GM12892 (cell line): ENCODE measurements at regions not wholly inside any gene's neighbourhood (a gene's known extent, or its start where the extent isn't known, plus 50 kb on each side); places are given as distances from the start of the nearest gene placed in this dataset.
"Not testable (repeated sequence)": the region's sequence is repeated elsewhere in the genome, so short reads cannot be mapped to it uniquely, and the experiment has no call there.

ENCODE experiments used
- DNase-seq: peaks from one replicate; pipeline ENCODE4 v3.0.0; 2011; ENCODE audit not compliant: insufficient read length
- FAIRE-seq: peaks from 2 replicates; lab custom pipeline; 2011; peaks lifted over from hg19 to GRCh38; lab: Jason Lieb, UNC
- POLR2A ChIP-seq: IDR thresholded peaks from 2 replicates; pipeline ENCODE4 v1.6.1; 2011; ENCODE audit warnings: low read depth, low read length, control low read depth
- POLR2AphosphoS5 ChIP-seq: IDR thresholded peaks from 2 replicates; pipeline ENCODE4 v1.6.1; 2011; ENCODE audit warnings: low read depth, low read length, control low read depth
- TAF1 ChIP-seq: IDR thresholded peaks from 2 replicates; pipeline ENCODE4 v1.6.1; 2011; ENCODE audit warnings: low read depth, mild to moderate bottlenecking, control low read depth, low read length, borderline replicate concordance

DNA sequence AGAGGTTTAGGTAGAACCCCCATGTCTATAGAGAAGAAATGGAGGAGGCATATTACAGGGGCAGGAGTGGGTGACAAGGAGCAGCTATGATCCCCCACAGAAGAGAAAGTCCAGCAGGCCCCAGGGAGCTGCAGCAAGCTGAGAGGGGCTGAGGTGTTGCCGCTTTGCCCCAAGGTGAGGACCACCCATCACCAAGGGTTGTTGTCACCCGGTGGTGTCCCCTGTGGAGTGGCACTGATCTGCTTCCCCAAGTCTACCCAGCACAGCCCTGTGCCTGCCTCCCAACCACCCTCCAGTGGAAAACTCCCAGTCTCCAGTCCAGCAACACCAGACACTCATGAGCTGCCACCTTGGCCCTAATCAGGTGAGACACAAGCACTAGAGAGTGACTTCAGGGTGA, 149.3 kb upstream of the NOCT start:
- no peak for DNase-seq
- FAIRE-seq: no peak
- no peak for TF ChIP-seq POLR2A
- TF ChIP-seq POLR2AphosphoS5: no peak

DNA sequence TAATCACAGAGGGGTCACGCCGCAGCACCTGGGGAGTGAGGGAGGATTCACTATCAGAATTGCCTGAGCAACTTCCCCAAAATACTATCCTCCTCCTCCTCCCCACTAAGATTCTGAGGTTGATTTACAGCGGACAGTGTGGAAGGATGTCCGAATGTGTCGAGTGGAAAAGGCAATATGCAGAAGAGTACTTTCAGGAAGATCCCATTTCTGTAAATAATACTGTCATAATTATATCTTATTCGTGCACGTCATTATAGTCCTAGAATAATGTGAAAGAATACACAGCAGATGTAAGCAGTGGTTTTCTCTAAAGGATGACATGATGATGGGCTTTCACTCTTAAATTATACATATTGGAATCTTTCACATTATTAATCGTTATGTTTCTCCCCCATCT, 149.8 kb upstream of the NOCT start:
- DNase-seq (no peak), FAIRE-seq (no peak)
- TF ChIP-seq TAF1 (no peak), POLR2AphosphoS5 (no peak), POLR2A (no peak)

DNA sequence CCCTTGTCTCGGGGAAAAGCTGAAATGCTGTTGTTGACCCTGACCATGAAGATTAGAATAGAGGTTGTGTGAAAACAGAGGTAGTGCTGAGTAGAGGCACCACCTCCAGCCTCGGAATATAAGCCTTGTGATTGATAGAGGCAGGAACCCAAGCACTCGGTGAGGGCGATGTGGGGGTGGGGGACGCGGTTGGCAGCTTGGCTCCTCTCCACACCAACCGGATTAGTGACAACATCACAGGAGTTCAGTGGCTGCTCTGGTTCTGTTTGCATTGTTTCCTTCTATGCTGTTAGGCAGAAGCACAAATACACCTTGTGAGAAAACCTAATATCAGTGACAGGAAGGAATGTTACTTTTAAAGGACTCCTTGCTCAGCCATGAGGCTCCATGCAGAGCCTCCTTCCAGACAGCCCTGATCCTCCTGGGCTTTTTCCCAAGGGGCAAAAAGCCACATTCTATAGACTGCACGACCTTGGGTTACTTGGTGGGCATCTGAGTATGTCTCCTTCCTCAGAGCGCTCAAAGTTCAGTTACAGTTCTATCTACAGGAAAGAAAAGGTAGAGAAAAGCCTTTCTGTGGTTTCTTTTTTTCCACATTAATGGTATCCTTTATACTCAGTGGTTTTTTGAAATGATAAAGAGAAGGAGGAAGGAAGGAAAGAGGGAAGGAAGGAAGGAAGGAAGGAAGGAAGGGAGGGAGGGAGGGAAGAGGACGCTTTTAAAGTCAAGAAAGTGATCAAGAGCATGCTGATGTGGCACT, 150.4 kb upstream of the NOCT start:
- no peak for TF ChIP-seq TAF1
- no peak for TF ChIP-seq POLR2AphosphoS5
- TF ChIP-seq POLR2A: no peak
- FAIRE-seq (no peak), DNase-seq (no peak)

DNA sequence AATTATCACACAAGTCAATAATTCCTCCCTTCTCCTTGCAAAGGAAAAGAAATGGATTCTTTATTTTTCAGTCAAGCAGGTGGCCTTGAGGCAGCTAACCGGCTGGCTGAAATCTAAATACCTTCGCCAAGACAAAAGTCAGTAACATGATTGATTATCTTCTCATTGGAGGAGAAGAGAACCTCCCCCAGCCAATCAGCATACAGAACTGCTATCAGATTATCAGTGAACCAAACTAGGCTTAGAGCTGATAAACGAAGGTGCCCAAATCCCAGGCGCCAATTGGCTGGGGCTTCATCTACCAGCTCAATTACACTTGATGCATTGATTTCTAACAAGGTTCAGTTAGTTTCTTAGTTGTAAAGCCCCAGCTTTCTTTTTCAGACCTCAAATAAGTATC, 152.4 kb upstream of the NOCT start:
- DNase-seq: no peak
- TF ChIP-seq TAF1: no peak
- no peak for TF ChIP-seq POLR2A
- no peak for TF ChIP-seq POLR2AphosphoS5
- FAIRE-seq: no peak

DNA sequence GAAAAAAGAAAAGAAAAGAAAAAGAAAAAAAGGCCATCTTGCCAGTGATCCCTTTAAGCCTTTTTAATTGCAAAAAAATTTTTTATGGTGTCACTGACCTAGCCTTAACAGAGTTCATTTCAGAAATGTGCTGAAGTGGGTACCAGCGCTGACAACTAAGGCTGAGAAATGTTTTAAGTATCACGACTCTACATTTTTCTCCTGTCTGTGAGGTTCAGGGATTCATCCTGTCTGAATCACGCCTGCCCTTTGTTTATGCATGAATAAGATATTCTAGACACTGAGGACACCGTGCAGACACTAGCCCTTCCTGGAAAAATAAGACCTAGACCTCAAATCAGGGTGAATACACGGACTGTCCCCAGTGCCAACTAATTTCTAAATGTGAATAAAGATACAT, 154.4 kb upstream of the NOCT start:
- FAIRE-seq (no peak), DNase-seq (no peak)
- no peak for TF ChIP-seq TAF1
- no peak for TF ChIP-seq POLR2A
- TF ChIP-seq POLR2AphosphoS5: no peak

DNA sequence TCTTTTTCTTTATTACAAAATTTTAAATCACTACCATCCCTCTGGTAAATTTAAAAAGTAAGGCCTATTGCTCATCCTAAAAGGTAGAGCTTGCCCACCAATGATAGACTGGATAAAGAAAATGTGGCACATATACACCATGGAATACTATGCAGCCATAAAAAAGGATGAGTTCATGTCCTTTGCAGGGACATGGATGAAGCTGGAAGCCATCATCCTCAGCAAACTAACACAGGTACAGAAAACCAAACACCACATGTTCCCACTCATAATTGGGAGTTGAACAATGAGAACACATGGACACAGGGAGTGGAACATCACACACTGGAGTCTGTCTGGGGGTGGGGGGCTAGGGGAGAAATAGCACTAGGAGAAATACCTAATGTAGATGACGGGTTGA, 155.2 kb upstream of the NOCT start:
- not testable (repeated sequence) for FAIRE-seq, DNase-seq

DNA sequence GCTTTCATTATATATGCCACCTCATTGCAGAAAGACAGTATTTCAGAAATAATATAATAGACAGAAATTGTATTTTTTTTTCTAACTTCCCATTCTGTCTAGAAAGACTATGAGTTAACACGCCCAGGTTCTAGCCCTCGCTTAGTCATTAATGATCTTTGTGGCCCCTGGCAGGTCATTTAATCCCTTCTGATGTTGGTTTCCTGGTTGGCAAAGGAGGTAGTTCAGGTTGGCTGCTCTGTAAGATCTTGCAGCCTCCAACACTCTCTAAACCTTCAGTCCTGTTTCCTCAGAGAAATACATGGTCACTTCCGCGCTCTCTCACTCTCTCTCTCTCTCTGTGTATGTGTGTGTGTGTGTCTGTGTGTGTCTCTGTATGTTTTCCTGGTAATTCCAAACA, 156.3 kb upstream of the NOCT start:
- TF ChIP-seq POLR2AphosphoS5: no peak
- TF ChIP-seq POLR2A: no peak
- no peak for TF ChIP-seq TAF1
- no peak for DNase-seq
- no peak for FAIRE-seq

DNA sequence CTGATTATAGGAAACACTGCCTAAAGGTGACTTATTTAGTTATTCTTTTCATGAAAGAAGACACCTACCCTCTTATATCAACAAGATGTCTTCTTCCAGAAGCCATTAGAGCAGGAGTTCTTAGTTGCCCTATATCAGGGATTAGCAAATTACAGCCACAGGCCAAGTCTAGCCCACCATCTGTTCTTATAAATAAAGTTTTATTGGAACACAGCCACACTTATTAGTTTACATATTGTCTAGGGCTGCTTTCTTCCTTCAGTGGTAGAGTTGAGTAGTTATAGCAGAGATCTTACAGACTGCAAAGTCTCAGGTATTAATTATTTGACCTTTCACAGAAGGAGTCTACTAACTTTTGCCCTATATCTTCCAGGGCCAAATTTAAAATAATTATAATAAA, 157.2 kb upstream of the NOCT start:
- no peak for TF ChIP-seq POLR2A
- TF ChIP-seq POLR2AphosphoS5: no peak
- no peak for TF ChIP-seq TAF1
- DNase-seq: no peak
- no peak for FAIRE-seq

DNA sequence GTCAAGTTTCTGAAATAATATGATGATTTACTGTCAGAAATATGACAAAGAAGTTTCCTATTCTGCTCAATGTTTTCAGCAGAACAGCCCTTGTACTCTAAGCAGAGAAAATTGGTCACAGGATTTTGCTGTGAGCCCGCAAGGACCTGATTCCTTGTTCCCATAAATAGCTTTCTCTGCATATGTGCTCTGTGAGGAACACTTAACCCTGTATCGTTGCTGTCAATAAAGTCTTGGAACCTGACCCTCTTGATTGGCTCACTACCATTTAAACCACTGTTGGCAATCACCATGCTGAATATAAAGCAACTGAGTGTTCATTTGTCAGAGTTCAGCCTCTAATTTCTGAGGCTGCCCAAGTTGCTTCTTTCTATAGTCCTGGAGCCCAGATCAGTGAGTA, 158.2 kb upstream of the NOCT start:
- TF ChIP-seq POLR2AphosphoS5: no peak
- no peak for TF ChIP-seq POLR2A
- no peak for TF ChIP-seq TAF1
- FAIRE-seq (no peak), DNase-seq (no peak)

DNA sequence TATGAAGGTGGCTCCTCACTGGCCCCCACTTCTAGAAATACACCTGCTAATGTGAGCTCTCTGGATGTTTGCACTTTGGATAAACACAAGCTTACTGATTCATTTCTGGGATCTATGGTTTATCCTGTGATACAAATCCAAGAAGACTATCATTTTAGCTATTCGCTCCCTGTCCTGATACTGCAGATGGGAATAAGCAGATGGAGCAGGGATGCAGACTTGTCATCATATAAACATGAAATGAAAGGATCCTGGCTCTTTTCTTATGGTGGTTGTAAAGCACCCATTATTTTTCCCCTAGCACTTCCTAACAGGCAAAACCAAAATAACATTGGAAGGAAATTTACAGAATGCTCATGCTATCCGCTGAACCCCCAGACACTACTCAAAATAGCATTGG, 162.9 kb upstream of the NOCT start:
- DNase-seq (no peak), FAIRE-seq (no peak)
- no peak for TF ChIP-seq POLR2A
- TF ChIP-seq TAF1: no peak
- TF ChIP-seq POLR2AphosphoS5: no peak

DNA sequence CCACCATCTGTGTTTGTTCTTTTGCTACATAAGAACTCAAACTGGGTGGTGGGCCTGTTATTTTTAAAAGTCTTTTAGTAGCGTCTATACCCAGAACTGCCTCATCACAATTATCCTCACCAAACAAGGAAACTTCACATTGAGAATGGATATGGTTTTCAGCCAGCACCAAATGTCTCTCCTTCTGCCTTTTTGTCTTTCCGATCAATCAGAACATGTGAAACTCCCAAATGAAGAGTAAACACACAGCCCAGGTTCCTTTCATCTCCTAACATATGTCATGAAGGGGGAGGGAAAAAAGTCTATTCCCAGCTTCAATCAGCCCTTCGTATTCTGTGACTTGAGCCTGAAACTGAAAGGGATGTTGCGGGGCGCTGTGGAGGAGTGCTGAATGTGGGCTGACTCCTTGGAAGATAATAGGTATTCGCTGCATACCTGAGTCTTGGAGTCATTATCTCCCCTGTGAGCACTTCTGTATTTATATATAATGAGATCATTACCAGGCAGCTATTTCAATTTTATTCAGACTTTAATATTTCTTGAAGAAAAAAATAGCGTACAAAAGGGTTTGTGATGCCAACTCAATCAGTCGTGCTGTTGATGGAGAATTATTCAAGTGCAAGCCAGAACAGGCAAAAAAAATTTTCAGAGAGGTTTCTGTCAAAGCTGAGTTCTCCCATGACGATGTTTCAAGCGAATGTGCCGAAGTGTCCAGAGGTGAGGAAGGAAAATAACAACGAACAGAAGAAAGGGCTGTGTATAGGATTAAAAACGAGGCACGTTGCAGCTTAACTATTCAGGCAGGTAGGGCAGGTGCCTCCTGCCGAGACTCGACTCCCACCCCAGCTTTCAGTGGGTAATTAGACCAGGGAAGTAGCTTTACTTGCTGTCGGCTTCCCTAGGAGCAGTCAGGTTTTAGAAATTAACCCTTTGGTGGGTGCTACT, 163.9 kb upstream of the NOCT start:
- DNase-seq: no peak
- no peak for TF ChIP-seq POLR2A
- TF ChIP-seq POLR2AphosphoS5: no peak
- no peak for TF ChIP-seq TAF1
- no peak for FAIRE-seq

DNA sequence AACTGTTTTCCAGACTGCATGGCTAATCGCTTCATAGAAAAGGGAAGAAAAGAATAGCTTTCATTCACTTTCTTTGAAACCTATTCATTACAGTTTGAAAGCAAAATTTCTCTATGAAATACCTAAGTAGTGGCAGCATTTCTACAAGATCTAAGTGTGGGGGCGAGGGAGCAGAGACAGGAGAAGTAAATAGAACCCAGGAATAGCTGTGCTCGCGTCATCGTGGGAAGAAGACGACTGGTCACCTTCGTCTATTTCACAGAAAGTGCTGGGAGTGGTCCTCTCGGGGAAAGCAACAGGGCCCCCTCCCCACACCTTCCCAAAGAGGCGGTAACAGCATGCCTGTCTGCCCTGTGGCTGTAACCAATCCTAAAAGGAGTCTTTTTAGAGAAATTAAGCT, 169.9 kb upstream of the NOCT start:
- TF ChIP-seq TAF1: no peak
- TF ChIP-seq POLR2A: no peak
- no peak for TF ChIP-seq POLR2AphosphoS5
- FAIRE-seq (no peak), DNase-seq (no peak)
